A549 (cell line): ENCODE measurements at regions not wholly inside any gene's neighbourhood (a gene's known extent, or its start where the extent isn't known, plus 50 kb on each side); places are given as distances from the start of the nearest gene placed in this dataset.
"Not testable (repeated sequence)": the region's sequence is repeated elsewhere in the genome, so short reads cannot be mapped to it uniquely, and the experiment has no call there.

ENCODE experiments used
- ATAC-seq, 2 experiments: fragments of 200-7000 bp in 1 of 2; fragments of >200 bp in 1 of 2; cut with Nextera tagmentation in 1 of 2; cut with Tn5 transposase in 1 of 2; 3 replicates each; pipeline versions ENCODE4 v1.8.0 to v1.9.1; 2018 to 2020; ENCODE audit warnings: mild to moderate bottlenecking in 1 of 2, moderate library complexity in 1 of 2
- CTCF ChIA-PET: fragments of 300-600 bp; sonication (Branson Sonifier 250); formaldehyde crosslinking; extraction: SDS; loops from one replicate; lab custom pipeline; 2021; ENCODE audit warnings: antibody characterized with exemption, inconsistent platforms; lab: Yijun Ruan, JAX
- POLR2A ChIA-PET: fragments of 350-600 bp; formaldehyde crosslinking; extraction: SDS; loops from one replicate; lab custom pipeline; 2021; ENCODE audit warnings: antibody characterized with exemption, inconsistent platforms; lab: Yijun Ruan, JAX
- DNase-seq, 2 experiments: peaks; one replicate each; pipeline versions ENCODE4 v3.0.0 to v3.0.0-alpha.2; 2011 to 2016; ENCODE audit warnings: low read depth in 1 of 2, low spot score in 1 of 2
- FAIRE-seq: peaks from 2 replicates; lab custom pipeline; 2011; peaks lifted over from hg19 to GRCh38; lab: Jason Lieb, UNC
- H3K27ac ChIP-seq, 2 experiments: fragments of >200 bp; sonication (Bioruptor Twin); formaldehyde crosslinking; 3 replicates each; pipeline ENCODE4 v1.5.1; 2016 to 2017
- H3K4me1 ChIP-seq: fragments of >200 bp; sonication (Bioruptor Twin); formaldehyde crosslinking; 3 replicates; pipeline ENCODE4 v1.6.1; 2016
- H3K4me2 ChIP-seq: fragments of >200 bp; sonication (Bioruptor Twin); formaldehyde crosslinking; 3 replicates; pipeline ENCODE4 v1.6.1; 2016
- H3K4me3 ChIP-seq: fragments of >200 bp; sonication (Bioruptor Twin); formaldehyde crosslinking; 3 replicates; pipeline ENCODE4 v1.5.1; 2016
- H3K9me3 ChIP-seq: fragments of >200 bp; sonication (Bioruptor Twin); formaldehyde crosslinking; 3 replicates; pipeline ENCODE4 v1.6.1; 2016
- CEBPB ChIP-seq, 2 experiments: fragments of >200 bp in 1 of 2; sonication (Bioruptor Twin) in 1 of 2; formaldehyde crosslinking in 1 of 2; IDR thresholded peaks; 2 replicates each; pipeline ENCODE4 v1.6.1; 2012 to 2016
- CHD4 ChIP-seq: fragments of 200-600 bp; sonication (generic); IDR thresholded peaks from 2 replicates; pipeline ENCODE4 v1.6.1; 2016; ENCODE audit warnings: antibody characterized with exemption, mild to moderate bottlenecking, borderline replicate concordance
- CTCF ChIP-seq: fragments of >200 bp; sonication (Bioruptor Twin); formaldehyde crosslinking; IDR thresholded peaks from 3 replicates; pipeline ENCODE4 v1.5.1; 2016
- EHF ChIP-seq: fragments of 250-450 bp; sonication (Bioruptor Pico); IDR thresholded peaks from 2 replicates; pipeline ENCODE4 v1.5.0; 2020; ENCODE audit warnings: mild to moderate bottlenecking
- EP300 ChIP-seq, 2 experiments: fragments of >200 bp; sonication (Bioruptor Twin); formaldehyde crosslinking; IDR thresholded peaks; 2 replicates in 1 of 2; 3 replicates in 1 of 2; pipeline ENCODE4 v1.6.1; 2016 to 2017
- HOXB13 ChIP-seq: fragments of 250-450 bp; sonication (Bioruptor Pico); IDR thresholded peaks from 2 replicates; pipeline ENCODE4 v1.5.0; 2020; ENCODE audit warnings: low read depth, mild to moderate bottlenecking, moderate library complexity
- JUNB ChIP-seq: fragments of >200 bp; sonication (Bioruptor Twin); formaldehyde crosslinking; IDR thresholded peaks from 2 replicates; pipeline ENCODE4 v1.6.1; 2016
- MAFK ChIP-seq: fragments of 450-650 bp; IDR thresholded peaks from 2 replicates; pipeline ENCODE4 v1.6.1; 2014; ENCODE audit not compliant: partially characterized antibody
- MYC ChIP-seq: IDR thresholded peaks from 2 replicates; pipeline ENCODE4 v1.6.1; 2012; ENCODE audit warnings: mild to moderate bottlenecking, inconsistent platforms, low read length, improper control_type of control experiment, borderline replicate concordance
- POLR2A ChIP-seq: IDR thresholded peaks from 2 replicates; pipeline ENCODE4 v1.6.1; 2012; ENCODE audit warnings: mild to moderate bottlenecking, low read length
- POLR2AphosphoS2 ChIP-seq: conservative IDR thresholded peaks from 2 replicates; pipeline ENCODE4 v1.6.1; 2012; ENCODE audit warnings: low read length, improper control_type of control experiment, inconsistent platforms
- RAD21 ChIP-seq, 2 experiments: fragments of >200 bp in 1 of 2; sonication (Bioruptor Twin) in 1 of 2; formaldehyde crosslinking in 1 of 2; IDR thresholded peaks in 1 of 2; conservative IDR thresholded peaks in 1 of 2; 2 replicates in 1 of 2; 3 replicates in 1 of 2; pipeline ENCODE4 v1.6.1; 2012 to 2018; ENCODE audit warnings: inconsistent platforms in 1 of 2
- ZC3H11A ChIP-seq: fragments of 450-650 bp; IDR thresholded peaks from 2 replicates; pipeline ENCODE4 v1.6.1; 2014; ENCODE audit warnings: antibody characterized with exemption, mild to moderate bottlenecking
- ZFP36 ChIP-seq: fragments of 450-650 bp; IDR thresholded peaks from 2 replicates; pipeline ENCODE4 v1.6.1; 2014; ENCODE audit warnings: borderline replicate concordance; ENCODE audit not compliant: partially characterized antibody
- ZNF302 ChIP-seq: fragments of 250-450 bp; sonication (Bioruptor Pico); IDR thresholded peaks from 2 replicates; pipeline ENCODE4 v1.9.0; 2021; ENCODE audit warnings: inconsistent platforms, mild to moderate bottlenecking, moderate library complexity
- WGBS: methylation state at CpG from one replicate; pipeline ENCODE4 v1.1.6; 2017; ENCODE audit errors: missing lambda C conversion rate; 5-methylcytosine and 5-hydroxymethylcytosine counted together
- TF ChIP-seq, protein P1 (sequence below): fragments of >200 bp; sonication (Bioruptor Twin); formaldehyde crosslinking; IDR thresholded peaks from 3 replicates; pipeline ENCODE4 v1.6.1; 2016
- TF ChIP-seq, protein P2 (sequence below): fragments of 200-600 bp; sonication (generic); IDR thresholded peaks from 2 replicates; pipeline ENCODE4 v1.6.1; 2016; ENCODE audit warnings: antibody characterized with exemption, mild to moderate bottlenecking, moderate library complexity

DNA sequence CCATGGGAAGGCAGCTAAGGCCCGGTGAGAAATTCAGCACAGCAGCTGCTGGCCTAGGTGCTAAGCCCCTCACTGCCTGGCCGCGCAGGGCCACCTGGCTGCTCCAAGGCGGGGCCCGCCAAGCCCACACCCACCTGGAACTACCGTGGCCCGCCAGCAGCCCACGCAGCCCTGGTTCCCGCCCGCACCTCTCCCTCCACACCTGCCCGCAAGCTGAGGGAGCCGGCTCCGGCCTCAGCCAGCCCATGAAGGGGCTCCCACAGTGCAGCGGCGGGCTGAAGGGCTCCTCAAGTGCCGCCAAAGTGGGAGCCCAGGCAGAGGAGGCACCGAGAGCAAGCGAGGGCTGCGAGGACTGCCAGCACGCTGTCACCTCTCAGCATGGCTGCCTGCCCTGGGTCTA is 146.9 kb upstream of the APOOL start:
- POLR2A ChIA-PET, H3K4me2 ChIP-seq, H3K4me3 ChIP-seq, H3K27ac ChIP-seq, CTCF ChIA-PET, H3K9me3 ChIP-seq, H3K4me1 ChIP-seq, ATAC-seq, FAIRE-seq, DNase-seq: not testable (repeated sequence)
- no CpG with 5 or more reads among the region's 20 CpGs for WGBS

DNA sequence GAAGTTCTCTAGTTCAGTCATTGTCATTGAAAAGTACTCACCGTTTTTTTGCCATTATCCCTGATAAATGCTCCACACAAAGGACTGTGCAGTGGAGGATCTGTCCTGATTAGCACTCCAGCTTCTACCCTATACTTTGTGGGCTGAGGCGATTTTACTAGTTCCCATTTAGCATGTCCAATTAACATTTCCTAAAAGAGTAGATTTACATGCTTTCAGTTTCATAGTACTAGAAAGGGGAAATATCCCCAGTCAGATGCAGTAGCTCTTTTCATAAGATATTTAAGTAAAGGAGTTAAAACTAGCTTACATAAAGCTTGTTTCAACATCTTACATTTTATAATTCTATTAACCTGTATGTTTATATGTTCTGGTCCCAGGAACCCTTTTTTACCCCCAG is 144.9 kb upstream of the APOOL start:
- FAIRE-seq, H3K9me3 ChIP-seq, H3K4me1 ChIP-seq, POLR2A ChIA-PET, DNase-seq, ATAC-seq, H3K4me3 ChIP-seq, CTCF ChIA-PET, H3K27ac ChIP-seq, H3K4me2 ChIP-seq: not testable (repeated sequence)
- WGBS = 0% methylated on average over 2 of the region's 2 CpGs

DNA sequence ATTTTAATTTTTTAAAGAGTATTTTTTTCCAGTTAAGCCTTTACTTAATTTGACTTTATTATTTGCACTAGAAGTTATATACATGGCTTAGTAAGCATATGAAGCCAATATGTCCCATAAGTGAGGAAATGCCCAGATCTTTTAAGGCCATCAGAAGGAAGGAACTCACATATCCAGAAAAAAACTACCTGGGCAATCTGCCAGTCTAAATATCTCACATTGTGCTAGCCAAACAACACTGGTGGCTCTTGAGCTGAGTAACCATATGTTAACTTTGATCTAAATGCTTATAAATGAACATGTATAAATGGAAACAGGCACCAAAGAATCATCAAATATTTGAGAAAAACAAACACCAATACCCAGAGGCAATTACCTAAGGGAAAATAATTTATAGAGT is 138.6 kb upstream of the APOOL start:
- TF ChIP-seq MAFK = no peak
- TF ChIP-seq CHD4 = no peak
- Histone ChIP-seq H3K9me3 (no peaks in the 10 kb centered on the region), H3K4me2 (no peak overlapping the region), H3K4me1 (no peaks in the 10 kb centered on the region), H3K4me3 (no peak overlapping the region), H3K27ac (no peak overlapping the region)
- ChIA-PET POLR2A (no interaction called here), CTCF (no interaction called here)
- FAIRE-seq (no peak), DNase-seq (no peak), ATAC-seq (no peak)

GRCh38 chrX:84870281-84870680 is 133.4 kb upstream of the APOOL start:
- CTCF ChIA-PET, POLR2A ChIA-PET, FAIRE-seq: not testable (repeated sequence)

DNA sequence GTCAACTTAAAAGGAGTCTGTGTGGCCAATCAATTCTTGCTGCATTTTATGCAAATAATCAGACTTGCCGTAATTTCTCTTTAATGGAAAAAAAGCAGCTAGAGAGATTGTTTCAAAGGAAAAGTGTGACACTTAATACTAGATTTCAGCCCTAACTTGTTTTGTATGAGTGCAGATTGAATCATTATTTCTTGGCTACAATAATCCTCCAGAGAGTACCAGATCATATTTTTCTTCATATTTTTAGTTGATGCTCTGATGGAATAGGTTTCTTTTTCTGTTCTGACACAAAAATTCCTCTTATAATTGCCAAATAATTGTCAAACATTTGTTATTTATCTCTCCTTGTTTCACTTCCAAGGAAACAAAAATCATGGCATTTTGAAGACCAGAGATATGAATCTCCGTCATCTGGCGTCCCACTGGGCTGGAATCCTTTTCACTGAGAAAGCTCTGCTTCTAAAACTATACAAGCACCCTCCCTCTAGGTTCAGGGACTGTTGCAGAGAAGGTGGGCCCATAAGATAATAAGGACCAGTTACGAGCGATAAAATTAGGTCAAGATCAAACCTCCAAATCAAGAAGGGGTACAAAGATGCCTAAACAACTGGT is 131.4 kb upstream of the APOOL start:
- WGBS = 46% methylated on average over 4 of the region's 5 CpGs
- H3K4me1 ChIP-seq, H3K9me3 ChIP-seq, H3K27ac ChIP-seq, CTCF ChIA-PET, POLR2A ChIA-PET, DNase-seq, ATAC-seq, H3K4me3 ChIP-seq, H3K4me2 ChIP-seq: not testable (repeated sequence)
- peak; percentile 39 for FAIRE-seq

More at GRCh38 chrX:84870281-84870680, 133.4 kb upstream of the APOOL start:
- not testable (repeated sequence) for H3K4me1 ChIP-seq, H3K4me2 ChIP-seq, ATAC-seq, DNase-seq, H3K27ac ChIP-seq, H3K4me3 ChIP-seq, H3K9me3 ChIP-seq
- WGBS = 9% methylated on average over 1 of the region's 1 CpG

GRCh38 chrX:84873176-84873575 is 130.5 kb upstream of the APOOL start:
- FAIRE-seq (no peak), ATAC-seq (no peak)
- 75% methylated on average over 3 of the region's 3 CpGs for WGBS
- TF ChIP-seq, protein P1, sequence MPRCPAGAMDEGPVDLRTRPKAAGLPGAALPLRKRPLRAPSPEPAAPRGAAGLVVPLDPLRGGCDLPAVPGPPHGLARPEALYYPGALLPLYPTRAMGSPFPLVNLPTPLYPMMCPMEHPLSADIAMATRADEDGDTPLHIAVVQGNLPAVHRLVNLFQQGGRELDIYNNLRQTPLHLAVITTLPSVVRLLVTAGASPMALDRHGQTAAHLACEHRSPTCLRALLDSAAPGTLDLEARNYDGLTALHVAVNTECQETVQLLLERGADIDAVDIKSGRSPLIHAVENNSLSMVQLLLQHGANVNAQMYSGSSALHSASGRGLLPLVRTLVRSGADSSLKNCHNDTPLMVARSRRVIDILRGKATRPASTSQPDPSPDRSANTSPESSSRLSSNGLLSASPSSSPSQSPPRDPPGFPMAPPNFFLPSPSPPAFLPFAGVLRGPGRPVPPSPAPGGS = no peak
- TF ChIP-seq POLR2A (no peak), MYC (no peak), CHD4 (no peak), CEBPB (IDR thresholded peaks at IDR 0.05) (no peak), CTCF (no peak), JUNB (no peak), POLR2AphosphoS2 (no peak), ZC3H11A (no peak), HOXB13 (CRISPR knock-in tag) (no peak), ZFP36 (no peak), EHF (CRISPR knock-in tag) (no peak), EP300 (IDR thresholded peaks at IDR 0.05) (no peak), RAD21 (conservative IDR thresholded peaks at IDR 0.05 in 1 of 2, IDR thresholded peaks at IDR 0.05 in 1 of 2) (no peak), ZNF302 (no peak)
- TF ChIP-seq, protein P2, sequence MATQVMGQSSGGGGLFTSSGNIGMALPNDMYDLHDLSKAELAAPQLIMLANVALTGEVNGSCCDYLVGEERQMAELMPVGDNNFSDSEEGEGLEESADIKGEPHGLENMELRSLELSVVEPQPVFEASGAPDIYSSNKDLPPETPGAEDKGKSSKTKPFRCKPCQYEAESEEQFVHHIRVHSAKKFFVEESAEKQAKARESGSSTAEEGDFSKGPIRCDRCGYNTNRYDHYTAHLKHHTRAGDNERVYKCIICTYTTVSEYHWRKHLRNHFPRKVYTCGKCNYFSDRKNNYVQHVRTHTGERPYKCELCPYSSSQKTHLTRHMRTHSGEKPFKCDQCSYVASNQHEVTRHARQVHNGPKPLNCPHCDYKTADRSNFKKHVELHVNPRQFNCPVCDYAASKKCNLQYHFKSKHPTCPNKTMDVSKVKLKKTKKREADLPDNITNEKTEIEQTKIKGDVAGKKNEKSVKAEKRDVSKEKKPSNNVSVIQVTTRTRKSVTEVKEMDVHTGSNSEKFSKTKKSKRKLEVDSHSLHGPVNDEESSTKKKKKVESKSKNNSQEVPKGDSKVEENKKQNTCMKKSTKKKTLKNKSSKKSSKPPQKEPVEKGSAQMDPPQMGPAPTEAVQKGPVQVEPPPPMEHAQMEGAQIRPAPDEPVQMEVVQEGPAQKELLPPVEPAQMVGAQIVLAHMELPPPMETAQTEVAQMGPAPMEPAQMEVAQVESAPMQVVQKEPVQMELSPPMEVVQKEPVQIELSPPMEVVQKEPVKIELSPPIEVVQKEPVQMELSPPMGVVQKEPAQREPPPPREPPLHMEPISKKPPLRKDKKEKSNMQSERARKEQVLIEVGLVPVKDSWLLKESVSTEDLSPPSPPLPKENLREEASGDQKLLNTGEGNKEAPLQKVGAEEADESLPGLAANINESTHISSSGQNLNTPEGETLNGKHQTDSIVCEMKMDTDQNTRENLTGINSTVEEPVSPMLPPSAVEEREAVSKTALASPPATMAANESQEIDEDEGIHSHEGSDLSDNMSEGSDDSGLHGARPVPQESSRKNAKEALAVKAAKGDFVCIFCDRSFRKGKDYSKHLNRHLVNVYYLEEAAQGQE = no peak

More at GRCh38 chrX:84873176-84873575, 130.5 kb upstream of the APOOL start:
- ChIA-PET POLR2A (no interaction called here), CTCF (no interaction called here)
- H3K4me3 ChIP-seq = no peak overlapping the region
- no peak for DNase-seq
- H3K4me2 ChIP-seq = no peak overlapping the region
- H3K9me3 ChIP-seq = no peaks in the 10 kb centered on the region
- no peak overlapping the region for H3K27ac ChIP-seq
- no peaks in the 10 kb centered on the region for H3K4me1 ChIP-seq
